ENCODE measurements at regions not wholly inside any gene's neighbourhood (a gene's known extent, or its start where the extent isn't known, plus 50 kb on each side); places are given as distances from the start of the nearest gene placed in this dataset.

- no peaks in the 10 kb centered on the region for H3K36me3 ChIP-seq (ENCODE audit: control insufficient read depth, insufficient read depth, low read length)
Measured at GRCh38 chr1:217003355-217003754, 280.1 kb upstream of the ESRRG start.

GRCh38 chr1:216997831-216998230, 274.6 kb upstream of the ESRRG start:
- Histone ChIP-seq H2AFZ (ENCODE audit: low read length) (no peak overlapping the region), H3K4me2 (ENCODE audit: extremely low read depth, insufficient read depth, low read length) (no peak overlapping the region), H3K4me3 (replicated peaks in 1 of 4; ENCODE audit: control extremely low read depth in 1 of 4, insufficient read depth in 1 of 4, low read depth in 3 of 4, low read length in 4 of 4) (no peak overlapping the region), H3K9me3 (ENCODE audit: control insufficient read depth, insufficient read depth, low read depth, low read length) (no peaks in the 10 kb centered on the region), H3K9ac (ENCODE audit: insufficient read depth, low read length) (no peak overlapping the region), H4K20me1 (ENCODE audit: control insufficient read depth, extremely low read depth, insufficient read depth, low read length) (no peaks in the 10 kb centered on the region), H3K36me3 (ENCODE audit: control insufficient read depth, insufficient read depth, low read length) (no peaks in the 10 kb centered on the region), H3K4me1 (ENCODE audit: control insufficient read depth, extremely low read depth, insufficient read depth, low read length) (no peaks in the 10 kb centered on the region), H3K79me2 (ENCODE audit: control insufficient read depth, insufficient read depth, low read length) (no peaks in the 10 kb centered on the region), H3K27me3 (ENCODE audit: control insufficient read depth, insufficient read depth, low read length) (no peaks in the 10 kb centered on the region), H3K27ac (ENCODE audit: insufficient read depth, low read length) (no peak overlapping the region)
- DNase-seq (ENCODE audit: low read depth in 2 of 2), result no peak
- TF ChIP-seq CTCF (conservative IDR thresholded peaks at IDR 0.05 in 1 of 2, IDR thresholded peaks at IDR 0.05 in 1 of 2; ENCODE audit: low read depth in 1 of 2, low read length in 2 of 2) (no peak), EZH2 (IDR thresholded peaks at IDR 0.05; ENCODE audit: low read length, missing control alignments) (no peak)

More at GRCh38 chr1:217003355-217003754, 280.1 kb upstream of the ESRRG start:
- Histone ChIP-seq H2AFZ (ENCODE audit: low read length) (no peak overlapping the region), H3K4me3 (replicated peaks in 1 of 4; ENCODE audit: control extremely low read depth in 1 of 4, insufficient read depth in 1 of 4, low read depth in 3 of 4, low read length in 4 of 4) (no peak overlapping the region), H3K9me3 (ENCODE audit: control insufficient read depth, insufficient read depth, low read depth, low read length) (no peaks in the 10 kb centered on the region), H3K4me1 (ENCODE audit: control insufficient read depth, extremely low read depth, insufficient read depth, low read length) (no peaks in the 10 kb centered on the region), H3K4me2 (ENCODE audit: extremely low read depth, insufficient read depth, low read length) (no peak overlapping the region), H3K27me3 (ENCODE audit: control insufficient read depth, insufficient read depth, low read length) (no peaks in the 10 kb centered on the region), H3K79me2 (ENCODE audit: control insufficient read depth, insufficient read depth, low read length) (no peaks in the 10 kb centered on the region), H3K27ac (ENCODE audit: insufficient read depth, low read length) (no peak overlapping the region), H3K9ac (ENCODE audit: insufficient read depth, low read length) (no peak overlapping the region), H4K20me1 (ENCODE audit: control insufficient read depth, extremely low read depth, insufficient read depth, low read length) (no peaks in the 10 kb centered on the region)
- TF ChIP-seq CTCF (conservative IDR thresholded peaks at IDR 0.05 in 1 of 2, IDR thresholded peaks at IDR 0.05 in 1 of 2; ENCODE audit: low read depth in 1 of 2, low read length in 2 of 2), result no peak
- TF ChIP-seq EZH2 (IDR thresholded peaks at IDR 0.05; ENCODE audit: low read length, missing control alignments), result no peak
- DNase-seq (ENCODE audit: low read depth in 2 of 2), result no peak

- no peak overlapping the region for H3K9ac ChIP-seq (ENCODE audit: insufficient read depth, low read length)
- H3K36me3 ChIP-seq (ENCODE audit: control insufficient read depth, insufficient read depth, low read length), result no peaks in the 10 kb centered on the region
- no peak overlapping the region for H3K4me3 ChIP-seq (replicated peaks in 1 of 4; ENCODE audit: control extremely low read depth in 1 of 4, insufficient read depth in 1 of 4, low read depth in 3 of 4, low read length in 4 of 4)
- no peak overlapping the region for H3K27ac ChIP-seq (ENCODE audit: insufficient read depth, low read length)
- no peaks in the 10 kb centered on the region for H3K9me3 ChIP-seq (ENCODE audit: control insufficient read depth, insufficient read depth, low read depth, low read length)
- H3K27me3 ChIP-seq (ENCODE audit: control insufficient read depth, insufficient read depth, low read length), result no peaks in the 10 kb centered on the region
- no peaks in the 10 kb centered on the region for H3K4me1 ChIP-seq (ENCODE audit: control insufficient read depth, extremely low read depth, insufficient read depth, low read length)
- H3K79me2 ChIP-seq (ENCODE audit: control insufficient read depth, insufficient read depth, low read length), result no peaks in the 10 kb centered on the region
- H4K20me1 ChIP-seq (ENCODE audit: control insufficient read depth, extremely low read depth, insufficient read depth, low read length), result no peaks in the 10 kb centered on the region
- TF ChIP-seq EZH2 (IDR thresholded peaks at IDR 0.05; ENCODE audit: low read length, missing control alignments) (no peak), CTCF (conservative IDR thresholded peaks at IDR 0.05 in 1 of 2, IDR thresholded peaks at IDR 0.05 in 1 of 2; ENCODE audit: low read depth in 1 of 2, low read length in 2 of 2) (no peak)
- no peak overlapping the region for H3K4me2 ChIP-seq (ENCODE audit: extremely low read depth, insufficient read depth, low read length)
- H2AFZ ChIP-seq (ENCODE audit: low read length), result no peak overlapping the region
- no peak for DNase-seq (ENCODE audit: low read depth in 2 of 2)
Measured at GRCh38 chr1:216997069-216997468, 273.8 kb upstream of the ESRRG start.

Measured in fibroblast of lung (primary cell).